ENCODE measurements at regions not wholly inside any gene's neighbourhood (a gene's known extent, or its start where the extent isn't known, plus 50 kb on each side); places are given as distances from the start of the nearest gene placed in this dataset.

GRCh38 chr1:104348277-104348676, 598.6 kb downstream of the AMY1C start:
- no peak for TF ChIP-seq CTCF (IDR thresholded peaks at IDR 0.05)
- TF ChIP-seq EZH2 (IDR thresholded peaks at IDR 0.05; ENCODE audit: borderline replicate concordance, insufficient read depth, low read depth, low read length, poor library complexity, severe bottlenecking), result no peak
